Fibroblast of skin of left biceps (primary cell): ENCODE measurements at regions not wholly inside any gene's neighbourhood (a gene's known extent, or its start where the extent isn't known, plus 50 kb on each side); places are given as distances from the start of the nearest gene placed in this dataset.
"Not testable (repeated sequence)": the region's sequence is repeated elsewhere in the genome, so short reads cannot be mapped to it uniquely, and the experiment has no call there.

Experiments used
- DNase-seq, 2 experiments: peaks; one replicate each; pipeline ENCODE4 v3.0.0-alpha.2; 2013; ENCODE audit warnings: low read depth in 2 of 2

DNA sequence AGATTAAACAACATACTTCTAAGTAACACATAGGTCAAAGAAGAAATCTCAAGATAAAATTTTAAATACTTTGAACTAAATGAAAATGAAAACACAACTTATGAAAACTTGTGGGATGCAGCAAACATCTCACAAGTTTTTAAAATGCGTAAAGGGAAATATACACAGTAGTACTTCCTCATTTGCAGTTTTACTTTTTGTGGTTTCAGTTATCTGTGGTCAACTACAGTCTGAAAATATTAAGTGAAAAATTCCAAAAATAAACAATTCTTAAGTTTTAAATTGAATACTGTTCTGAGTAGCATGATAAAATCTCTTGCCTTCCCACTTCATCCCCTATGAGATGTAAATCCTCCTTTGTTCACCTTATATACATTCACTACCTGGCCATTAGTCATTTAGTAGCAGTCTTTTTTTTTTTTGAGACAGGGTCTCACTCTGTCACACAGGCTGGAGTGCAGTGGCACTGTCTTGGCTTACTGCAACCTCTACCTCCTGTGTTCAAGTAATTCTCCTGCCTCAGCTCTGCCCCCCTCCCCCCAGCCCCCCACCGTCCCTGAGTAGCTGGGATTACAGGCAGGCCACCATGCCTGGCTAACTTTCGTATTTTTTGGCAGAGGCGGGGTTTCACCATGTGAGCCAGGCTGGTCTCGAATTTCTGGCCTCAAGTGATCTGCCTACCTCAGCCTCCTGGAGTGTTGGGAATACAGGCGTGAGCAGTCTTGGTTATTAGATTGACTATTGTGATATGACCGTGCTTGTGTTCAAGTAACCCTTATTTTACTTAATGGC is 154.6 kb upstream of the AHI1 start:
- DNase-seq, result no peak

DNA sequence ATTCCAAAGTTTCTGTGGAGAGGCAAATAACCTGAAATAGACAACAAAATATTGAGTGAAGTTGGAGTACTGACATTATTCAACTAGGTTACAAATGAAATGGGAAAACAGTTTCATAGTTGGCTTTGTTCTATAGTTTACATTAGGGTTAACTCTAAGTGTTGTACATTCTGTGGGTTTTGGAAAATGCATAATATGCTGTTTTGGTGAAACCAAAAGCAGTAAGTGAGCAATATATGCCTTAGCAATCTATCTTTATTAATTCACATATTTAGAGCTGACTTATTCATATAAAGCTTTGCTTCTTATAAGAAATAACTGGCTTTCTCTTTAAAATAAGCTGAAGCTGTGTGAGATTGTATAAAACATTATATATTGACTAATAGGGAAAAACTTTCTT is 157.5 kb upstream of the AHI1 start:
- peak in 1 of 2 experiments; percentile 2 for DNase-seq

DNA sequence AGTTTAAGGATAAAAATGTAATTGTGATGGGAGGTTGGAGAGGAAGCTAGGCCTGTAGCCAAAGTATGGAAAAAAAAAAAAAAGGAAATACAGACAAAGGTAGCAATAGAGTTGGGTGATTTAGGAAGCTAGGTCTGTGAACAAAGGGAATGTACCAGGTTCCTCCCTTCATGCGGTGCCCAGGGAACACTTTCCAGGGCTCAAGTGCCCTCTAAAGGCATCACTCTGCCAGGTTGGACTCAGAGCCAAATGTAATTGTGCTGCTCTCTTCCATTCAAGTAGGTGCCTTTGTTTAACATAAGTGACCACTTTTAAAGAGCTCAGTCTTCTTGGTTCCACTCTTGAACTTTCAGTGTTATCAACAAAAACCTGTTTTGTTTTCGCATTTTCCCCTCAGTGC is 159.7 kb upstream of the AHI1 start:
- DNase-seq, result no peak

DNA sequence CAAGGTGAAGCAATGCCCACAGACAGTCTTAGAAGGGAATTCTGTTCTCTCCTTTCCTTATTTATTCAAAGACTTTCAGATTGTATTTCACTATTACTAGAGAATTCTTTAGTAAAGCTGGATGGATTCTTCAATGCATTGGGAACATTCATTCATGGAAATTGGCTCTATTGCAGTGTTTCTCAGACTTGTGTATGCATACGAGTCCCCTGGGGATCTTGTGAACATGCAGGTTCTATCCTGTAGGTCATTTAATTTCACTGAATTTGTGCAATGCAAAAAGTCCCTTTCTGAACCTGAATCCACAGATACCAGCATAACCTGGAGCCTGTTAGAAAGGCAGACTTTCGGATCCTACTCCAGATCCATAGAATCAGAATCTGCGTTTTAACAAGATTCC is 160.9 kb upstream of the AHI1 start:
- DNase-seq, result no peak

DNA sequence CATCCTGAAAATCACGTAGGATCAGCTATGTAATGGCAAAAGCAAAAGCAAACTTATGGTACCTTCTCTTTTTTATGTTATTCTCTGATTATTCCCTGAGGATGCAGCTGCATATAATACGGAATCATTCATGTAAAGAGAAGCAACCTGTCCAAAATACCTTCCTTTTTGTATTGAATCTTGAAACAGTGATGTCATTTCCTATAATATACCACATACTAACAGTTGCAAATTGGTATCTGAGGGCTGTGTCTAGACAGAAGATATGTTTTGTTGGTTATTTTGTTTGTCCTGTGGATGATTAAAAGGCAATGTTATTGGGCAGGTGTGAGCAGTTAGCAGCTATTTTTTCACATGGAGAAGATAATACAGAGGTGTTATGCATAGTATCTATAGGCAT is 161.4 kb upstream of the AHI1 start:
- DNase-seq, result no peak

DNA sequence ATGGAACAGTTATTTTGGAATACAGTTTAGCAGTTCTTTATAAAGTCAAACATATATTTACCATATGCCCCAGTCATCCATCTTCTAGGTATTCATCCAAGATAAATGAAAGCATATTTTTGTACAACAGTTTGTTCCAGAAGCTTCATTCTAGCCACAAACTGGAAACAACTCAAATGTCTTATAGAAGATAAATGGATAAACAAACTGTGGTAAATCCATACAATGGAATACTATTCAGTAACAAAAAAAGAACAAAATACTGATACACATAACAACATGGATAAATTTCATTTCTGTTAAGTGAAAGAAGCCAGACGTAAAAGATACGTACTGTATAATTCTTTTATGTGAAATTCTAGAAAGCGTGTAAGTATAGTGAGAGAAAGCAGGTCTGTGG is 167.0 kb upstream of the AHI1 start:
- no peak for DNase-seq

DNA sequence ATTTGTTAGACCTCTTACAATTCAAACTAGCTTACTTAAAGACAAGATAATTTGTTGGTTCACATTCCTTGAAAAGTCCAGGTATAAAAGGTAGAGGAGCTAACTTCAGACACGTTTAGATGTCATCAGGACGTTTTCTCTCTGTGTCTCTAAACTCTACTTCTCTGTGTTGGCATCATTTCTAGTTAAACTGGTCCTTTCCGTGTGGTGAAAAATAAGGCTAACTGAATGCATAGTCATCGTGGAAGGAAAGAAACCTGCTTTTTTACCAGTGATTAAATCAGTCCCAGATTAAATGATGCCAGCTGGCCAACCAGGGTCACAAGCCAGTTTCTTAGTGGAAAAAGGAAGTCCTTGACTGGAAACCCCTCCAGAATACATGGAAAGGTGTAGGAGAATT is 168.4 kb upstream of the AHI1 start:
- DNase-seq, result no peak

DNA sequence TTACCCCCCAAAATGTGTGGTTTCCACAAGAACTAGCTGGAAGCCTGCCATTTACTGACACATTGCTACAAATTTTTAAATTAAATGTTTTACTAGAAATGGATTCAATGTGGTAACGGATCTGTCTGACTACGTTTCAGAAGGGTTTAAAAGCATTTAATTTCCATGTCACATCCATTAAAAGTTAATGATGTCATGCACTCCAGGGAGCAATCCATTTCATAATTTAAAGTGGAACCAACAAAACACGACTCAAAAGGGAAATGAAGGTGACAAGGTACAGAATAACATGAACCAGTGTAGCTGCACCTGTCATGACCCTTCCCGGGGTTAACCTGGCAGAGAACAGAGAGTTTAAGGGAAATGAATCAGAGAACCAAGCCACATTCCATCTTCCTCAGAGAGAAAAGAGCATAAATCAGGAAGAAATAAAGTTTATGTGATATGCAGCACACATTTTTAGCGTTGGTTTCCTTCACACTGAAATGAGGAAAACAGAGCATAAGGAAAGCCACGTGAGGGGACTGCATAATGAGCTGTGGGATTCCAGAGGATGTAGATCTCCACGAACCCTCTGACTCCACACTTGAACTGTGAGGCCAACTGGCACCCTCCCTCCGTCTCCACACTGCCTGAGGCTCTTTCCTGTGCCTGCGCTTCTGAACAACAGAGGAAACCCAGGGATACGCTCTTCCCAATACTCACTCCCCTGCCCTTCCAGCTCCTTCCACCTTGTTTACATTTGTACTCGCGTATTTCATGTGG is 170.3 kb upstream of the AHI1 start:
- DNase-seq, result peak; percentile 42 to 57

DNA sequence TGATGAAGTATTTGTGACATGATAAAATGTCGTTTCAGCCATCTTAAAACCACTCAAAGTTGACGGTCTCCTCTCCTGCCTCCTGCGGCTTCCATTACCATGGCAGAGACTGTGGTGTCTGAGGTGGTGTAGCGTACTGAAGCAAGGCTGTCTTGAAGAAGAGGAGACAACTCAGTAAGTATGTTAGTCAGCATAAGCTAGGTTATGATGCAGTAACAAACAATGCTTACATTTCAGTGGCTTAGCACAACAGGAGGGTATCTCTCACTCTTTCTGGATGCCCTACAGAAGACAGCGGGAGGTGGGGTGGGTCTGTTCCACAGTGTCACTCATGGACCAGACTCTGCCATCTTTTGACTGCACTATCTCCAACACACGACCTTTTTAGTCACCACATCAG is 174.7 kb upstream of the AHI1 start:
- no peak for DNase-seq

DNA sequence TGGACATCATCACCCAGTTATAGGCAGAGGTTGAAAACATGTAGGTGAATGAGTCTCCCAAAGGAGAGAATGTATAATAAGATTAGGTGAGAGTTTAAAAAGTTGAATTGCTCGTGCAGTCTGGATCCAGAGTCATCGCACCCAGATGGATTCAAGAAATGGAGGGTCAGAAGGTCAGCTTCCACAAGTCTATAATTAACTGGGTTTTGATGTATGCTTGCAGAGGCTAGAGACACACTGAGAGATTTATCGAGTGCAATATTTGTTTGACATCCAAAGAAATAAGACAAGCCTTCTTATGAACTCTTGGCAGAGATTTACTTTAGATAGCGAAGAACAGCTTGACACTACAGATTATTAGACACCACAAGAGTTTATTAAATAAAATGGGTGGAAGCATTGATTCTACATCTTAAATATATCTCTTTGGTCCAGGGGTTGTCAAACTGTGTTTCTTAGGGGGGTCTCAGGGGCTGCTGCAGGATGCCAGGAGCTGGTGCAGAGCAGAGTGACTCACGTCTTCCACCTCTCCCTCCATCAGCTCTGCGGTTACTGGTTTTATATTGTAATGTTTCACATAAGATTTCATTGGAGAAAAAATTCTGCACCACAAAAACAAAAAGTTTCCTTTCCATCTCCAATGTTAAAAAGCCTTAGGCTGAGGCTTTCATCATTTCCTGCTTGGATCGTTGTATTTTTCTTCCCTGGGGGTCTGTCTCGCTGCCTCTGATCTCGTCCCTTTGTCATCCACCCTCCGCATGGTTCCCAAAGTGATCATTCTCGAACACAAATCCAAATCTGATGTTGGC is 176.2 kb upstream of the AHI1 start:
- DNase-seq, result peak; percentile 63 to 72

DNA sequence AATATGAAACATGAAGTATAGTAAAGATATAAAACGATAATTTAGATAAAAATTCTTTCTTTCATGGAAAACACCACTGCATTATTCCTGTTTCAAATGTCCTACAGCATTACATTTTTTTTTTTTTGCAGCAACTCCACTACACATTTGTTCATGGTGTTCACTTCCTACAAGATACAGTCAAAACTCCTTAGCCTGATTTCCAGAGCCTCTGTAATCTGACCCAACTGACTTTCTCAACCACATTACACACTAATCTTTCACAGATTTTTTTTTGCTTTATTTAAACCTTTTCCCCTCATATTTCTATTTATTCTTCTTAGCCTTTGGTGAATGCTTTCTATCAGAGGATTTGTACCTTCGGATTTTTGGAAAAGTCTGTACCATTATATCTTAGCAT is 176.5 kb upstream of the PDE7B start:
- no peak for DNase-seq

DNA sequence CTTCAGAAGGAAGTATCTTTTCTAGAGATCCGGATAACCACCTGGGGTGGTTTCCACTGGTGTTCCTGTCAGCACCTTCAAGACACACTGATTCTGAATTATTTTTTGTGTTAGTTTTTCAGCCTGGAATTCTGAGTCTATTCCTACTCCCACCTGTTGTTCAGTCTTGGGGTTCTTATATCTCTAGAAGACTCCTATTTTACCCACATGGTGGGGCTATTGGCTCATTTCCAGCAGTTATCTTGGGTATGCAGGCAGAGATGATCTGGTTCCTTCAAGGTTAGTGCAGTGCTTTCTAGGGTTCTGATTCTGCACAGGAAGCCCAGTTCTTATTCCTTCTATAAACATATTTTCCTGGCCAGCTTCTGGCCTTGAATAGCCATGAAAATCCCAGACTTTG is 175.6 kb upstream of the PDE7B start:
- DNase-seq, result no peak

DNA sequence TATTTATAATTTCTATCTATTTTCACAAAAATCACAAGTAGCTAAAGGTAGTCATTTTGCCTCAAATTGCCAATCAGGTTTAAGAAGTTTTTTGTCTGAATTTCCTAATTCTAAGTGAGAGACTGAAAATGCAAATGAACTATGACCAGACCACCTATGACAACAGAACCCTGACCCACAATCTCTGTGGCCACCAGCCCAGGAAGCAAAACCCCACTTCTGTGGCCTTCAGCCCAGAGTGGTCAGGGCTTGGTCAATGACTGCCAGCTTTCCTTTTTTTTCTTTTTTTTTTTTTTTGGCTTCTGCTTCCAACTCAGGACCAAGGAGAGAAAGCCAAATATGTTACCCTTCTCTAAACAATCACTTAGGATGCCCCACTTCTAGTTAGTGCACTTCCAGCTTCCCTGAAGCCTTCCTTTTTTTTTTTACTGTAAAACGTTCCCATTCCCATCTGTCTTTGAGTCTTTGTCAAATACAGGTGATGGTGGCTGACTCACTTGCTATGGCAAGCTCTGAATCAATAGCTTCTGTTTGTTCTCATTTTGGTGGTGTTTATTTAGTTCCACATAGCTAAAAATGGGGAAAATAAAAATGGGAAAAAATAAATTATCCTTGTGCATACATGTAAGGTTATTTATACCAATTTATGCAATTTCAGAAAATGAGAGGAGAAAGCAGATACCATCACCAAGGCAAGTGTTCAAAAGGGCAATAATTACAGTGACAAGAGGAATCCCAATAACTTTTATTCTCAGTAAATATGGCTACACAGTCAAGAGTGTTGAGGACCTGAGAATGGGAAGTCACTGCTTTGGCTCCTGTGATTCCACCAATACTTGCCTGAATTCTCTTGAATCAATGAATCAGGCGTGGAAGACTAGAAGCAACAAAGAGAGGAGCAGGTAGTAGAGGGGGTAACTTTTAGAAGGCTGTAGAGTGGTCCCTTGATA is 170.3 kb upstream of the PDE7B start:
- no peak for DNase-seq

DNA sequence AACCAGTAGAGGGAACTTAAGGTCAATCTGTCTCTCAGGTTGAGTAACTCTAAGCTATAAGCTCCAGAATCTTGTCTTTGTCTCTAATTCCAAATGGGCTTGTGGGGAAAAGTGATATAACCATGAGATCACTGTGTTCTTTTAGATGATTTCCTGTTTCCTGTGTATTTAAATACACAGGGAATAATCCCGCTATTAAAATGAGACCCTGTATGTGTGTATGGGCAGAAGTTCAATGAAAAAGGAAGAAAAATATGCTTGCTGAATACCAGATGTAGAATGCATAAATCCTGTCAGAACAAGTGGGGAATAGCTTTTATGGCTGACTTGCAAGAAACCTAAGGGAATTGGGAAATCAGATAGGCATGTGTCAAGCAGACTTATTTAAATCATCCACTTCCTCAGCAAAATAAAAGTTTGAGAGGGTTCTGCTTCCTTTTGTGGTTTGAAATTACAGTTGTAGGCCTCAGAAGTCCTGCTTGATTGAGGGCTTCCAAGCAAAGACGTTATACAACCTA is 164.7 kb upstream of the PDE7B start:
- peak; percentile 88 to 91 for DNase-seq

DNA sequence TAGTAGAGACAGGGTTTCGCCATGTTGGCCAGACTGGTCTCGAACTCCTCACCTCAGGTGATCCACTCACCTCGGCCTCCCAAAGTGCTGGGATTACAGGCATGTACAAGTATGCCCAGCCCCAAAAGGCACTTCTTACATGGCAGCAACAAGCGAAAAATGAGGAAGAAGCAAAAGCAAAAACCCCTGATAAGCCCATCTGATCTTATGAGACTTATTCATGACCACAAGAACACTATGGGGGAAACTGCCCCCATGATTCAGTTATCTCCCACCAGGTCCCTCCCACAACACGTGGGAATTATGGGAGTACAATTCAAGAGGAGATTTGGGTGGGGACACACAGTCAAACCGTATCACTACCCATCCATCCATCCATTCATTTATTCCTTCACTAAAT is 163.0 kb upstream of the PDE7B start:
- not testable (repeated sequence) for DNase-seq

DNA sequence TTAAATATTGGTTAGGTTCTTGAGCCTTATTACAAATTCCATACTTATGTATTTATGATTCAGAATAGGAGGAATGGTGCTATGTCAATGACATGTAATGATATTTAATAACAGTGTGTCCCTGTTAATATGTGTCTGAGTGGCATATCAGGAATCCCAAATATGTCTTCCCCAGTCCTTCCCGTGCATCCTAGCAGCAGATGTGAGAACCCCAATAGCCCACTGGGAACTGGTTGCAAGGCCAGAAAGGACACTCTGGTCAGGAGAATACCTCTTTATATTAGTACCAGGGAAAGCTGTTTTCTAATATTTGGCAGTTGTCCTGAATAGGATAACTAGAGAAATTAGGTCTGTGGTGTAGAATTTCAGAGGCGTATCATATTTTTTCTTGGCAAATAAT is 159.1 kb upstream of the PDE7B start:
- no peak for DNase-seq

DNA sequence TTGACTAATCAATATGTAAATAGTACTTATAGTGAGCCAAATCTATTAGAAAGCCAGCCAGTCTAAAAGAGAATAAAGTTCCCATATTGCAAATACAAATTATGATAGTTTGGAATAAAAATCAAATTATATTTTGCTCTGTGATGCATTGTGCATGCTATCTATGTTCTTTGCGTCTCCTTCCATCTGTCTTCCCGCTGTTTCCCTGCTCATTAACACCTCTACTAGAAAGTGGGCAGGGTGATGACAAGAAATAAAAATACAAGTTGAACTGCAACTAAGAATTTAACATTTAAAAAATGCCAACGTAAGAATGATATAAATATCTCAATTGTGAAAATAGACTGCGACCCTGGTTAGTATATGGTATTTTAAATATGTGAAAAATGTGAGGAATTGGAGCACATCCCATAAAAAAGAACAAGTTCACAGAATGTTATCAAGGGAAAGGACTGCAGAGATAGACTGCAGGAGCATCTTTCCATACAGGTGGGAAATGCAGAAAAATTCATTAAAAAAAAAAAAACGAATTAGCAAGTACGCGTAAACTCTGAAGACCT is 157.6 kb upstream of the PDE7B start:
- DNase-seq, result peak in 1 of 2 experiments; percentile 6

DNA sequence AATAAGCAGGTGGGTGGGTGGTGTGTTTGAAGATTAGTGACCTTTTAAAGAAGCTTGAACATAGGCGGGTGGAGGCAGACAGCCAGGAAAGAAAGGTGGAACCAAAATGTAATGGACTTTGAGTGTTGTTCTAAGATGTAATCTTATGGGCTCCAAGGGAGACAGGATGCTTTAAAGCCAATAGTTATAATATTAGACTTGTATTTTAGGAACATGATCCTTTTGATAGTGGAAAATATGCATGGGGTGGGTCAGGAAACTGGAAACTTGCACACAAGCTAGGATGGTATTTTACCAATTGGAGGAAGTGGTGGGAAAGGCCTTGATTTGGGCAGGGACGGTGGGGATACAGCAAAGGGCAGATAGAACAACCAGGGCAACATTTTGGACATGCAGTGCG is 151.8 kb upstream of the PDE7B start:
- no peak for DNase-seq

DNA sequence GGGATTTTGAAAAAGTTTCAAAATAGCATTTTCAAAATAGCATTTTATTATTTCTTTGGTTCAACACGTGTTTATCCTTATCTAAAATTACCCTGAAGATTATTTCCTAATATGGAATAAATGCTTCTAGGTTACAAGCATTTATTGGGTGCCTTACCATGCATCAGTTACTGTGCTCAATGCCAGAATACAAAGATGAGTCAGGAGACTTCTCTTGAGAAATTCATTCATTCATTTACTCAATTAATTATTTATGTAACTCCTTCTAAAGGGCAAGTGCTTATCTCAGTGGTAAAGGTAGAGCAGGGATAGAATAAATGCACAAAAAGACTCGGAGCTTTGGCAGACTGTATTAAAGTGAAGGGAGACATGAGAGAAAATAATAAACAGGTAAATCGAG is 150.1 kb upstream of the PDE7B start:
- DNase-seq, result no peak

DNA sequence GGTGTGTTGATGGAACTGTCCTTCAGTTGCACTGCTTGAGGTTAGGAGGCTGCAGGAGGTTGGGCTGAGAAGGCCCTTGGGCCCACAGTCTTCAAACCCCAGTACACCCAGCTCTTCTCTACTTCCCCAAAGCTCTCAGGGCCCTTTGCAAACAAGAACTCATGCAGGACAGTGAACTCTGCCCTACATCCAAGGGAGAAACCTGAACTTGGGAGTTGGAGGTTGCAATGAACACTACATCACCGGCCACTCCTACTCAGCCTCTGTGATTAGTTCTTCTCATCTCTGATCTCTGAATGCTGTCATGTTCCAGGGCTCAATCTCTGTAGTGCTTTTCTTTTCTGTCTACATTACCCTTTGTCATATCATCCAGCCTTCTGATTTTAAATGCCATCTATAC is 148.5 kb upstream of the PDE7B start:
- no peak for DNase-seq

DNA sequence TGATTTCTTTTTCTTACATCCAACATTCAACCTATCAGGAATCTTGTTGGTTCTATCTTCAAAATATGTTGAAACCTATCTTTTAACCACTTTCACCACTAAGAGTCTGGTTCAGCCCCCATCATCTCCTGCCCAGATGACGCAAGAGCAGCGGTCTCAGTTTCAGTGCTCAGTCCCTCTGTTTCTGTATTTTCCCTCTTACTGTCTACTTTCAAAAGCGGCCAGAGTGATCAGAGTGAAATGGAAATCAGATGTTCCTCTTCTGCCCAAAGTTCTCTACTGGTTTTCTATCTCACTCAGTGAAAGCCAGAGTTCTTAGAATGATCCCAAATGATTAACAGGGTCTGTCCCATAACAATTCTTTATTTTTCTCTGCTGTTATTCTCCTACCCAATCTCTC is 147.9 kb upstream of the PDE7B start:
- no peak for DNase-seq
